ENCODE measurements at regions not wholly inside any gene's neighbourhood (a gene's known extent, or its start where the extent isn't known, plus 50 kb on each side); places are given as distances from the start of the nearest gene placed in this dataset.

DNA sequence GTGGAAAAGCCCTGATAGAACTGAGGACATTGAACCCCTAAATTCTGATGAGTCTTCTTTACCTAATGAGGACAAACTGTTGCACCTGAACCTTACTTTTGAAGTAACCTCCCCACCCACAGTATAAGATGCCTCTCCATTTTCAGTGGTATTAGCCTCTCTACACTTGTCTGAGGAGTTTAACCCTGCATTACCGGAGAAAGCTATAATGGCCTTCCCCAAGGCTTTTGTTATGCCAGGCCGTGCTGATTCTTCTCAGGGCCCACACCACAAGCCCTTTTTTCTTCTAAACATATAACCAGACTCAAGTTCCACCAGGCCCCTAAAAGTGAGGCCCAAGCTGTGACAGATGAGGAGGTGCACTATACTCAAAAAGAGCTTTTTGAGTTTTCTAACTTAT is 345.8 kb upstream of the GRID2 start:
- TF ChIP-seq, protein P1, sequence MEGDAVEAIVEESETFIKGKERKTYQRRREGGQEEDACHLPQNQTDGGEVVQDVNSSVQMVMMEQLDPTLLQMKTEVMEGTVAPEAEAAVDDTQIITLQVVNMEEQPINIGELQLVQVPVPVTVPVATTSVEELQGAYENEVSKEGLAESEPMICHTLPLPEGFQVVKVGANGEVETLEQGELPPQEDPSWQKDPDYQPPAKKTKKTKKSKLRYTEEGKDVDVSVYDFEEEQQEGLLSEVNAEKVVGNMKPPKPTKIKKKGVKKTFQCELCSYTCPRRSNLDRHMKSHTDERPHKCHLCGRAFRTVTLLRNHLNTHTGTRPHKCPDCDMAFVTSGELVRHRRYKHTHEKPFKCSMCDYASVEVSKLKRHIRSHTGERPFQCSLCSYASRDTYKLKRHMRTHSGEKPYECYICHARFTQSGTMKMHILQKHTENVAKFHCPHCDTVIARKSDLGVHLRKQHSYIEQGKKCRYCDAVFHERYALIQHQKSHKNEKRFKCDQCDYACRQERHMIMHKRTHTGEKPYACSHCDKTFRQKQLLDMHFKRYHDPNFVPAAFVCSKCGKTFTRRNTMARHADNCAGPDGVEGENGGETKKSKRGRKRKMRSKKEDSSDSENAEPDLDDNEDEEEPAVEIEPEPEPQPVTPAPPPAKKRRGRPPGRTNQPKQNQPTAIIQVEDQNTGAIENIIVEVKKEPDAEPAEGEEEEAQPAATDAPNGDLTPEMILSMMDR (IDR thresholded peaks at IDR 0.05; ENCODE audit: insufficient read depth, low read depth, low read length, missing control alignments) = no peak
- no peak for DNase-seq (ENCODE audit: low read depth)
- no peak overlapping the region for H3K4me3 ChIP-seq (ENCODE audit: low read length)

DNA sequence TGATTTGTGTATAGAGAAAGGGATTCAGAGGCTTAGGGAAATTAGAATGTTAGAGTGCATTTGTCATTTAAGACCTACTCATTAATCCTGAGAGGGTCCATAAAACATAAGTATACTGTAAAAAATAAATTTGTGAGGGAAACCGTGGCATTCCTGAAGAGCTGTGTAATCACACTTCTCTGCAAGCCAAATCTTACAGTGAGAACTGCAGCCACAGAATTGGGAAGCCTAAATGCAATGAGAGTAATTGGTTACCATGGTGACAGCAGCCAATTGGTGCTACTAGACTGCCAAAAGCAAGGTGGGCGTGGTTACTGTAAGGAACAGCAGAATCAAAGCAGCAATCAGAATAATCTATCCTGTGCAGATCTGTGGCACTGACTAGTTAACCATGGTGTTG is 345.2 kb upstream of the GRID2 start:
- no peak overlapping the region for H3K4me3 ChIP-seq (ENCODE audit: low read length)
- TF ChIP-seq, protein P1 (IDR thresholded peaks at IDR 0.05; ENCODE audit: insufficient read depth, low read depth, low read length, missing control alignments) = no peak
- no peak for DNase-seq (ENCODE audit: low read depth)

DNA sequence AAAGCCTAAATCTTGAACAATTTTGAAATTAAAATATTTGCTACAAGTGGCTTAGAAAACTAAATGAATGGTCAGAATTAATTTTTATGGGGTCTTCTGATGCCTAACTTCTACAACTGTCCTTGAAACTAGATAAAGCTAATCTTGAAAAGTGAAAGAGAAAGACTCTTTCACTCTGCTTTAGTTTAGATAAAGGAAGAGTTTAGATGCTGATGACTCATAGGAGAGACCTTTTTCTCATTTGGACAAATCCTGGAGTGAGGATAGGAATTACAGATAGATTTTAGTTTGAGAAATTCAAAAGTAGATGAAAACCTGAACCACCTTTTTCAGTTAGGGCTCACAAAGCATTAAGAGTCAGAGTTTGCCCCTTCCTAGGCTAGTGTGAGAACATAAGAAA is 342.3 kb upstream of the GRID2 start:
- no peak overlapping the region for H3K4me3 ChIP-seq (ENCODE audit: low read length)
- TF ChIP-seq, protein P1 (IDR thresholded peaks at IDR 0.05; ENCODE audit: insufficient read depth, low read depth, low read length, missing control alignments) = no peak
- peak; percentile 5 for DNase-seq (ENCODE audit: low read depth)

DNA sequence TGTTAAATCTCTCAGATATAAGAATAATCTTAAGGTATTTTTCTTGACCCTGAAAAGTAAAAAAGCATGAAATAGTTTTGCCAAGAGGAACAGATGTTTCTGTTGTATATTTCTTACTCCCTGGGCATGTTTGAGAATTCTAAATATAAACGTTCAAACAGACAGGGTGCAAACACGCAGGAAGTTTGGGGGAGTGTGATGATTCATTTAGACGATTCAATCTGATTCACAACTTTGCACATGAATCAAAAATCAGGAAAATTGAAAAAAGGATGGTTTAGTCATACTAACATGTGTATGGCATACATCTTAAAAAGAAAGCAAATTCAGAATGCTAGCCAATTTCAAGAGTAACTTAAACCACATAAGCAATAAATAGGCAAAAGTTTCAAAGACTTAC is 340.3 kb upstream of the GRID2 start:
- no peak overlapping the region for H3K4me3 ChIP-seq (ENCODE audit: low read length)
- peak; percentile 60 for DNase-seq (ENCODE audit: low read depth)
- TF ChIP-seq, protein P1 (IDR thresholded peaks at IDR 0.05; ENCODE audit: insufficient read depth, low read depth, low read length, missing control alignments) = no peak

DNA sequence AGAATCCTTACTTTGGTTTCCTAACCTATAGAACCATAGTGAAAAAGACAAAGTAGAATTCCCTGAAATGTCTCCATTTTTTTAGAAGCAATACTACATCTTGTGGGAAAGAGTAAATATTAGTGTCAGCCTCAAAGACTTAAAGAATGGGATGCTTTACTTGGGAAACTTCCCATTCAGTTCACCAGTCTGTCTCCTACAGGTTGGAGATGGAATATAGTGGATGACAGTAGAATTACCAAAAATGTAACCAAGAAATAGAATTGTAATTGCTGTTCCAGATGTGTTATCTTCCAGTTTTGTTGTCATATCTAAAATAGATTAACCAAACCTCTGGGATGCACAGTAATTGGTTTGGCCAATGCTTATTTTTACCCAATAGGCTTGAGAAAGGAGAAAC is 338.6 kb upstream of the GRID2 start:
- peak; percentile 2 for DNase-seq (ENCODE audit: low read depth)
- H3K4me3 ChIP-seq (ENCODE audit: low read length) = no peak overlapping the region
- TF ChIP-seq, protein P1 (IDR thresholded peaks at IDR 0.05; ENCODE audit: insufficient read depth, low read depth, low read length, missing control alignments) = peak; percentile 35

DNA sequence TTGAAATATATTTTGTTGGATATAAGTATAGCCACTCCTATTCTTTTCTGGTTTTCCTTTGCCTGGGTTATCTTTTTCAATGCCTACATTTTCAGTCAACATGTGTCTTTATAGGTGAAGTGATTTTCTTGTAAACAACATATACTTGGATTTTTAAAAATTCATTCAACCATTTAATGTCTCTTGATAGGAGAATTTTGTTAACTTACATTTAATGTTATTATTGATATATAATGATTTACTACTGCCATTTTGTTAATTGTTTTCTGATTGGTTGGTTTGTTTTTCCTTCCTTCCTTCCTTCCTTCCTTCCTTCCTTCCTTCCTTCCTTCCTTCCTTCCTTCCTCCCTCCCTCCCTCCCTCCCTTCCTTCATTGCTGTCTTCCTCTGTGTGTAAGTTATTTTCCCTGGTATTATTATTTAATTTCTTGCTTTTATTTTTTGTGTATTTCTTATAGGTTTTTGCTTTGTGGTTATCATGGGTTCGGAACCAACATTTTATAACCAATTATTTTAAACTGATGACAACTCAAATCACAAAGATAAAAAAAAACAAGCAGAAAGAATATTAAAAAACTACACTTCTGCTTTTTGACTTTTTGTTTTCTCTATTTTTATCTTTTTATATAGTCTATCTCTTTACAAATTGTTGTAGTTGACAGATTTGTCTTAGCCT is 330.1 kb upstream of the GRID2 start:
- no peak for DNase-seq (ENCODE audit: low read depth)
- no peak overlapping the region for H3K4me3 ChIP-seq (ENCODE audit: low read length)
- TF ChIP-seq, protein P1 (IDR thresholded peaks at IDR 0.05; ENCODE audit: insufficient read depth, low read depth, low read length, missing control alignments) = no peak

DNA sequence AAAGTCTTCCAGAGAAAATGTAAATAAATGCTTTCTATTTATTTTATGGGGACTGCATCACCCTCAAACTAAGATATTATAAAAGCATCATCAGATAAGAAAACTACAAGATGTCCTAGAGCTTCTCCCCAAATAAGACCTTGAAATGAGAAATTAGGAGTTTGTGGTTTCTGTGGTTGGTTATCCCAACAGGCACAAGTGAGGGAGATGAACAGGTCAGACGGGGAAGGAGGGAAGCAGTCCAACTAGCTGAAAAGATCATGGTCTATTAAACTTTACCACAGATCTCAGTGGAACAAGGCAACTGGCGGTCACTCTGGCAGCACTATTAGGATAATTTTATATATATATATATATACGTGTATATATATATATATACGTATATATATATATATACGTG is 319.3 kb upstream of the GRID2 start:
- H3K4me3 ChIP-seq (ENCODE audit: low read length) = no peak overlapping the region
- no peak for DNase-seq (ENCODE audit: low read depth)
- TF ChIP-seq, protein P1 (IDR thresholded peaks at IDR 0.05; ENCODE audit: insufficient read depth, low read depth, low read length, missing control alignments) = no peak

Measured in epithelial cell of esophagus (primary cell).